Panc1 (cell line): ENCODE measurements at regions not wholly inside any gene's neighbourhood (a gene's known extent, or its start where the extent isn't known, plus 50 kb on each side); places are given as distances from the start of the nearest gene placed in this dataset.

Experiments
- ATAC-seq: fragments of 200-7000 bp; cut with Tn5 transposase; 2 replicates; pipeline ENCODE4 v1.9.1; 2020; ENCODE audit warnings: mild to moderate bottlenecking, moderate library complexity
- BruUV-seq: library from RNA; stranded (reverse); fragments of 400-500 nt; replicated peaks from 2 replicates; lab custom pipeline; 2021; lab: Mats Ljungman, UMichigan
- CTCF ChIA-PET: fragments of 300-600 bp; sonication (Branson Sonifier 250); formaldehyde crosslinking; loops from one replicate; lab custom pipeline; 2022; ENCODE audit warnings: antibody characterized with exemption; lab: Charles Lee
- POLR2A ChIA-PET: fragments of 300-600 bp; sonication (Branson Sonifier 250); formaldehyde crosslinking; loops from one replicate; lab custom pipeline; 2022; ENCODE audit warnings: antibody characterized with exemption; lab: Charles Lee
- DNase-seq: peaks from one replicate; pipeline ENCODE4 v3.0.0-alpha.2; 2010; ENCODE audit warnings: low read depth, low spot score
- H3K27ac ChIP-seq: 2 replicates; pipeline ENCODE4 v1.5.1; 2011; ENCODE audit warnings: mild to moderate bottlenecking, low read length, inconsistent platforms
- H3K27me3 ChIP-seq: fragments of 200-500 bp; sonication (Bioruptor generic); 2 replicates; pipeline ENCODE4 v1.6.0; 2014; ENCODE audit warnings: low read length, inconsistent platforms; ENCODE audit not compliant: control insufficient read depth, insufficient read depth
- H3K36me3 ChIP-seq: fragments of 200-500 bp; sonication (Bioruptor generic); 2 replicates; pipeline ENCODE4 v1.5.1; 2014; ENCODE audit warnings: inconsistent platforms, mild to moderate bottlenecking, low read length, moderate library complexity; ENCODE audit not compliant: control insufficient read depth, insufficient read depth
- H3K4me1 ChIP-seq: 2 replicates; pipeline ENCODE4 v1.5.1; 2011; ENCODE audit warnings: inconsistent platforms, mild to moderate bottlenecking, low read length, moderate library complexity; ENCODE audit not compliant: control insufficient read depth, insufficient read depth
- H3K4me3 ChIP-seq, 2 experiments: 2 replicates each; pipeline ENCODE4 v1.5.1; 2011 to 2012; ENCODE audit warnings: low read depth in 2 of 2, low read length in 2 of 2, mild to moderate bottlenecking in 2 of 2, inconsistent platforms in 1 of 2, moderate library complexity in 1 of 2
- H3K9me3 ChIP-seq: fragments of 200-500 bp; sonication (Bioruptor generic); 2 replicates; pipeline ENCODE4 v1.5.1; 2014; ENCODE audit warnings: low read depth, mild to moderate bottlenecking, inconsistent platforms, low read length, moderate library complexity; ENCODE audit not compliant: control insufficient read depth, insufficient read depth
- CTCF ChIP-seq: fragments of 450-650 bp; IDR thresholded peaks from 2 replicates; pipeline ENCODE4 v1.5.1; 2017; ENCODE audit warnings: mild to moderate bottlenecking
- POLR2AphosphoS5 ChIP-seq: IDR thresholded peaks from 2 replicates; pipeline ENCODE4 v1.6.1; 2012; ENCODE audit warnings: mild to moderate bottlenecking, low read depth, low read length, moderate library complexity
- REST ChIP-seq, 2 experiments: IDR thresholded peaks; 2 replicates each; pipeline ENCODE4 v1.6.1; 2011 to 2012; ENCODE audit warnings: low read depth in 2 of 2, control low read depth in 1 of 2, low read length in 1 of 2, mild to moderate bottlenecking in 1 of 2, moderate library complexity in 1 of 2; ENCODE audit not compliant: insufficient read depth in 1 of 2
- SIN3A ChIP-seq: IDR thresholded peaks from 2 replicates; pipeline ENCODE4 v1.6.1; 2012; ENCODE audit warnings: low read depth, mild to moderate bottlenecking, low read length, moderate library complexity, borderline replicate concordance; ENCODE audit not compliant: insufficient read depth
- TCF7L2 ChIP-seq: IDR thresholded peaks from 2 replicates; pipeline ENCODE4 v1.6.1; 2011; ENCODE audit warnings: mild to moderate bottlenecking, low read depth, low read length, inconsistent platforms
- in situ Hi-C: cut with HindIII; loops from 2 replicates; pipeline ENCODE4 v1.10.0; 2016; ENCODE audit warnings: low sequenced_read_pairs, low pct_unique_long_range_greater_than_20kb
- intact Hi-C: fragments of 100-400 bp; cut with micrococcal nuclease; formaldehyde crosslinking; loops from one replicate; pipeline ENCODE4 v1.10.0; 2022; ENCODE audit not compliant: unreplicated experiment

- intact Hi-C loops (no loop called here), in situ Hi-C loops (no loop called here)
- H3K27ac ChIP-seq, result no peak overlapping the region
- H3K4me1 ChIP-seq, result no peaks in the 10 kb centered on the region
- no peaks in the 10 kb centered on the region for H3K36me3 ChIP-seq
- DNase-seq (no peak), ATAC-seq (no peak)
- ChIA-PET POLR2A (no interaction called here), CTCF (no interaction called here)
- H3K27me3 ChIP-seq, result peaks cover 7% of the 10 kb centered on the region; the same call in 1 of the 2 replicates
- no peaks in the 10 kb centered on the region for H3K9me3 ChIP-seq
- TF ChIP-seq SIN3A, result no peak
- no peak for TF ChIP-seq CTCF
- TF ChIP-seq TCF7L2, result no peak
- no peak for TF ChIP-seq REST (IDR thresholded peaks at IDR 0.05; ENCODE audit: insufficient read depth in 1 of 2, low read depth in 2 of 2, low read length in 1 of 2)
- TF ChIP-seq POLR2AphosphoS5, result no peak
- H3K4me3 ChIP-seq, result no peak overlapping the region
- BruUV-seq, result no TSS peak
Observed at GRCh38 chr6:135121434-135121833, 59.7 kb upstream of the MYB start.

- ATAC-seq, result no peak
Observed at GRCh38 chr6:135118134-135118730, 62.9 kb upstream of the MYB start.

More at GRCh38 chr6:135118134-135118730, 62.9 kb upstream of the MYB start:
- no TSS peak for BruUV-seq
- in situ Hi-C loops (no loop called here), intact Hi-C loops (no loop called here)
- ChIA-PET POLR2A (no interaction called here), CTCF (no interaction called here)
- no peaks in the 10 kb centered on the region for H3K36me3 ChIP-seq
- H3K9me3 ChIP-seq, result no peaks in the 10 kb centered on the region
- no peaks in the 10 kb centered on the region for H3K4me1 ChIP-seq
- H3K27ac ChIP-seq, result no peak overlapping the region
- DNase-seq, result no peak
- TF ChIP-seq POLR2AphosphoS5 (no peak), CTCF (no peak), TCF7L2 (no peak), REST (IDR thresholded peaks at IDR 0.05; ENCODE audit: insufficient read depth in 1 of 2, low read depth in 2 of 2, low read length in 1 of 2) (no peak), SIN3A (no peak)
- H3K27me3 ChIP-seq, result peaks cover 4% of the 10 kb centered on the region; the same call in 1 of the 2 replicates
- H3K4me3 ChIP-seq, result no peak overlapping the region
